ENCODE measurements at regions not wholly inside any gene's neighbourhood (a gene's known extent, or its start where the extent isn't known, plus 50 kb on each side); places are given as distances from the start of the nearest gene placed in this dataset.

- TF ChIP-seq ZNF138 (tag by site-specific recombination; IDR thresholded peaks at IDR 0.05; ENCODE audit: borderline replicate concordance) (no peak), ZBTB44 (tag by site-specific recombination; IDR thresholded peaks at IDR 0.05) (0 out of 2 replicates have a peak, but pooled peaks have one; percentile 32), KLF9 (tag by site-specific recombination; IDR thresholded peaks at IDR 0.05; ENCODE audit: low read depth) (no peak), IKZF3 (tag by site-specific recombination; IDR thresholded peaks at IDR 0.05) (peak; percentile 76; the same call in 1 of the 2 replicates), GLIS1 (tag by site-specific recombination; IDR thresholded peaks at IDR 0.05) (0 out of 2 replicates have a peak, but pooled peaks have one; percentile 25), ZNF837 (tag by site-specific recombination; IDR thresholded peaks at IDR 0.05) (no peak), PRDM1 (tag by site-specific recombination; IDR thresholded peaks at IDR 0.05) (peak; percentile 92), INSM2 (tag by site-specific recombination; IDR thresholded peaks at IDR 0.05) (peak; percentile 67), ZNF26 (tag by site-specific recombination; IDR thresholded peaks at IDR 0.05) (no peak), ZNF221 (tag by site-specific recombination; IDR thresholded peaks at IDR 0.05; ENCODE audit: borderline replicate concordance) (no peak), ZNF48 (tag by site-specific recombination; IDR thresholded peaks at IDR 0.05) (no peak), ZNF148 (tag by site-specific recombination; IDR thresholded peaks at IDR 0.05; ENCODE audit: borderline replicate concordance) (no peak), HIC1 (tag by site-specific recombination; IDR thresholded peaks at IDR 0.05) (no peak), ZNF501 (tag by site-specific recombination; IDR thresholded peaks at IDR 0.05) (0 out of 2 replicates have a peak, but pooled peaks have one; percentile 67), ZFP3 (tag by site-specific recombination; IDR thresholded peaks at IDR 0.05; ENCODE audit: low read depth) (no peak), BCL11B (tag by site-specific recombination; IDR thresholded peaks at IDR 0.05; ENCODE audit: low read depth) (peak; percentile 26; the same call in 1 of the 2 replicates), ZNF654 (tag by site-specific recombination; IDR thresholded peaks at IDR 0.05; ENCODE audit: low read depth) (0 out of 2 replicates have a peak, but pooled peaks have one; percentile 13), ZEB2 (tag by site-specific recombination; IDR thresholded peaks at IDR 0.05) (peak; percentile 86), ZNF600 (tag by site-specific recombination; IDR thresholded peaks at IDR 0.05) (no peak), ZNF624 (tag by site-specific recombination; IDR thresholded peaks at IDR 0.05) (no peak), ZNF112 (tag by site-specific recombination; IDR thresholded peaks at IDR 0.05) (no peak), ZNF239 (tag by site-specific recombination; IDR thresholded peaks at IDR 0.05) (no peak), ZBTB1 (tag by site-specific recombination; IDR thresholded peaks at IDR 0.05) (0 out of 2 replicates have a peak, but pooled peaks have one; percentile 17), ZNF350 (tag by site-specific recombination; IDR thresholded peaks at IDR 0.05) (no peak), ZBTB20 (tag by site-specific recombination; IDR thresholded peaks at IDR 0.05) (peak; percentile 32; the same call in 1 of the 2 replicates), SCRT1 (tag by site-specific recombination; IDR thresholded peaks at IDR 0.05; ENCODE audit: borderline replicate concordance) (peak; percentile 61), ZNF843 (tag by site-specific recombination; IDR thresholded peaks at IDR 0.05) (peak; percentile 82)
- TF ChIP-seq, protein P1, sequence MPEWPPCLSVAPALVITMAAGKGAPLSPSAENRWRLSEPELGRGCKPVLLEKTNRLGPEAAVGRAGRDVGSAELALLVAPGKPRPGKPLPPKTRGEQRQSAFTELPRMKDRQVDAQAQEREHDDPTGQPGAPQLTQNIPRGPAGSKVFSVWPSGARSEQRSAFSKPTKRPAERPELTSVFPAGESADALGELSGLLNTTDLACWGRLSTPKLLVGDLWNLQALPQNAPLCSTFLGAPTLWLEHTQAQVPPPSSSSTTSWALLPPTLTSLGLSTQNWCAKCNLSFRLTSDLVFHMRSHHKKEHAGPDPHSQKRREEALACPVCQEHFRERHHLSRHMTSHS (tag by site-specific recombination; IDR thresholded peaks at IDR 0.05), result 0 out of 2 replicates have a peak, but pooled peaks have one; percentile 52
Observed at GRCh38 chr2:176931588-176932563, 280.7 kb upstream of the HNRNPA3 start (continued).
